Breast epithelium (tissue), 3 donors: ENCODE measurements at regions not wholly inside any gene's neighbourhood (a gene's known extent, or its start where the extent isn't known, plus 50 kb on each side); places are given as distances from the start of the nearest gene placed in this dataset.

Source experiments
- POLR2A ChIP-seq: fragments of 450-650 bp; IDR thresholded peaks from one replicate; pipeline ENCODE4 v1.6.1; 2016; ENCODE audit warnings: antibody characterized with exemption, mild to moderate bottlenecking, moderate library complexity
- TF ChIP-seq, protein P1 (sequence below), 3 donors: fragments of 450-650 bp; IDR thresholded peaks; one replicate each; pipeline ENCODE4 v1.5.1; 2016 to 2017; ENCODE audit warnings: antibody characterized with exemption in 3 of 3, mild to moderate bottlenecking in 3 of 3, moderate library complexity in 3 of 3

DNA sequence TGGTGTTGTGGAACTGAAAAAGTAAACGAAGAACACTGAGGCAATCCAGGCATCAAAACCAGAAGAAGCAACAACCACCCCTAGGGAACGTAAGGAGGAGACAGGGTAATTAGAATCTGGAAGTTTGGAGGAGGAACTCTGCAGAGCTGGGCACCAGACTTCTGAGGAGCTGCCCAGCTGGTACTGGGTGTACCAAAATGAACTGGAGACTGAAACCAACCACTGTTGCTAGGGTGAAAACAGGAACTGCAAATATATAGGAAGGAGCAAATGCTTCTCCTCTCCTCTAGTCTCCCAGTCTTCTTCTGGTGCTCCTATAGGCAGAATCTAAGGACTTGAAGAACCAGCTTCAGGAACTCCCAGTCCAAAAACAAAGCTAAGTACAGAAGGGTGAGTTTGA is 189.8 kb downstream of the ELAVL2 start:
- TF ChIP-seq, protein P1, sequence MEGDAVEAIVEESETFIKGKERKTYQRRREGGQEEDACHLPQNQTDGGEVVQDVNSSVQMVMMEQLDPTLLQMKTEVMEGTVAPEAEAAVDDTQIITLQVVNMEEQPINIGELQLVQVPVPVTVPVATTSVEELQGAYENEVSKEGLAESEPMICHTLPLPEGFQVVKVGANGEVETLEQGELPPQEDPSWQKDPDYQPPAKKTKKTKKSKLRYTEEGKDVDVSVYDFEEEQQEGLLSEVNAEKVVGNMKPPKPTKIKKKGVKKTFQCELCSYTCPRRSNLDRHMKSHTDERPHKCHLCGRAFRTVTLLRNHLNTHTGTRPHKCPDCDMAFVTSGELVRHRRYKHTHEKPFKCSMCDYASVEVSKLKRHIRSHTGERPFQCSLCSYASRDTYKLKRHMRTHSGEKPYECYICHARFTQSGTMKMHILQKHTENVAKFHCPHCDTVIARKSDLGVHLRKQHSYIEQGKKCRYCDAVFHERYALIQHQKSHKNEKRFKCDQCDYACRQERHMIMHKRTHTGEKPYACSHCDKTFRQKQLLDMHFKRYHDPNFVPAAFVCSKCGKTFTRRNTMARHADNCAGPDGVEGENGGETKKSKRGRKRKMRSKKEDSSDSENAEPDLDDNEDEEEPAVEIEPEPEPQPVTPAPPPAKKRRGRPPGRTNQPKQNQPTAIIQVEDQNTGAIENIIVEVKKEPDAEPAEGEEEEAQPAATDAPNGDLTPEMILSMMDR (IDR thresholded peaks at IDR 0.05) = no peak
- no peak for TF ChIP-seq POLR2A
